ENCODE measurements at regions not wholly inside any gene's neighbourhood (a gene's known extent, or its start where the extent isn't known, plus 50 kb on each side); places are given as distances from the start of the nearest gene placed in this dataset.
"Not testable (repeated sequence)": the region's sequence is repeated elsewhere in the genome, so short reads cannot be mapped to it uniquely, and the experiment has no call there.

GRCh38 chr6:4664911-4665310 lies 111.3 kb upstream of the CDYL start:
- Mint-ChIP-seq H3K9me3 (ENCODE audit: low read depth) (no peaks in the 10 kb centered on the region), H3K36me3 (ENCODE audit: low read depth) (no peaks in the 10 kb centered on the region), H3K27ac (ENCODE audit: unreplicated experiment) (no peak overlapping the region), H3K27me3 (ENCODE audit: low read depth) (no peaks in the 10 kb centered on the region), H3K4me1 (ENCODE audit: low read depth) (peaks cover 6% of the 10 kb centered on the region), H3K4me3 (ENCODE audit: unreplicated experiment) (no peak overlapping the region)
- TF ChIP-seq CTCF (IDR thresholded peaks at IDR 0.05): no peak
- DNase-seq (ENCODE audit: low spot score): no peak

GRCh38 chr6:4664117-4664626 lies 112.0 kb upstream of the CDYL start:
- TF ChIP-seq CTCF (IDR thresholded peaks at IDR 0.05): no peak
- H3K36me3 Mint-ChIP-seq (ENCODE audit: low read depth): no peaks in the 10 kb centered on the region
- no peaks in the 10 kb centered on the region for H3K9me3 Mint-ChIP-seq (ENCODE audit: low read depth)
- no peak overlapping the region for H3K4me3 Mint-ChIP-seq (ENCODE audit: unreplicated experiment)
- H3K4me1 Mint-ChIP-seq (ENCODE audit: low read depth): peaks cover 6% of the 10 kb centered on the region
- H3K27ac Mint-ChIP-seq (ENCODE audit: unreplicated experiment): no peak overlapping the region
- no peak for DNase-seq (ENCODE audit: low spot score)
- H3K27me3 Mint-ChIP-seq (ENCODE audit: low read depth): no peaks in the 10 kb centered on the region

GRCh38 chr6:4662886-4663285 lies 113.3 kb upstream of the CDYL start:
- Mint-ChIP-seq H3K36me3 (ENCODE audit: low read depth) (peaks cover 1% of the 10 kb centered on the region), H3K27me3 (ENCODE audit: low read depth) (peaks cover 9% of the 10 kb centered on the region), H3K4me3 (ENCODE audit: unreplicated experiment) (no peak overlapping the region), H3K4me1 (ENCODE audit: low read depth) (peaks cover 6% of the 10 kb centered on the region), H3K27ac (ENCODE audit: unreplicated experiment) (no peak overlapping the region), H3K9me3 (ENCODE audit: low read depth) (no peaks in the 10 kb centered on the region)
- no peak for TF ChIP-seq CTCF (IDR thresholded peaks at IDR 0.05)
- no peak for DNase-seq (ENCODE audit: low spot score)

- H3K9me3 Mint-ChIP-seq (ENCODE audit: low read depth): no peaks in the 10 kb centered on the region
- no peak for DNase-seq (ENCODE audit: low spot score)
- H3K36me3 Mint-ChIP-seq (ENCODE audit: low read depth): peaks cover 1% of the 10 kb centered on the region
- H3K4me3 Mint-ChIP-seq (ENCODE audit: unreplicated experiment): no peak overlapping the region
- H3K4me1 Mint-ChIP-seq (ENCODE audit: low read depth): peaks cover 6% of the 10 kb centered on the region
- H3K27me3 Mint-ChIP-seq (ENCODE audit: low read depth): peaks cover 9% of the 10 kb centered on the region
- no peak for TF ChIP-seq CTCF (IDR thresholded peaks at IDR 0.05)
- no peak overlapping the region for H3K27ac Mint-ChIP-seq (ENCODE audit: unreplicated experiment)
These were observed 114.8 kb upstream of the CDYL start for GRCh38 chr6:4661391-4661790.

- peaks cover 9% of the 10 kb centered on the region for H3K27me3 Mint-ChIP-seq (ENCODE audit: low read depth)
- H3K27ac Mint-ChIP-seq (ENCODE audit: unreplicated experiment): peak overlapping the region; percentile 57
- H3K4me3 Mint-ChIP-seq (ENCODE audit: unreplicated experiment): no peak overlapping the region
- no peak for TF ChIP-seq CTCF (IDR thresholded peaks at IDR 0.05)
- H3K9me3 Mint-ChIP-seq (ENCODE audit: low read depth): no peaks in the 10 kb centered on the region
- peaks cover 1% of the 10 kb centered on the region for H3K36me3 Mint-ChIP-seq (ENCODE audit: low read depth)
- no peak for DNase-seq (ENCODE audit: low spot score)
- peaks cover 3% of the 10 kb centered on the region for H3K4me1 Mint-ChIP-seq (ENCODE audit: low read depth)
These were observed 115.6 kb upstream of the CDYL start for GRCh38 chr6:4660377-4661321.

- H3K4me3 Mint-ChIP-seq (ENCODE audit: unreplicated experiment); DNase-seq (ENCODE audit: low spot score); H3K36me3 Mint-ChIP-seq (ENCODE audit: low read depth); H3K9me3 Mint-ChIP-seq (ENCODE audit: low read depth); H3K4me1 Mint-ChIP-seq (ENCODE audit: low read depth); H3K27ac Mint-ChIP-seq (ENCODE audit: unreplicated experiment); H3K27me3 Mint-ChIP-seq (ENCODE audit: low read depth): not testable (repeated sequence)
These were observed 116.5 kb upstream of the CDYL start for GRCh38 chr6:4659719-4660118.

All from chondrocyte (in vitro differentiated cells).